Suppressor macrophage treated with lipopolysaccharide for 4 hours (primary cell): ENCODE measurements at regions not wholly inside any gene's neighbourhood (a gene's known extent, or its start where the extent isn't known, plus 50 kb on each side); places are given as distances from the start of the nearest gene placed in this dataset.
"Not testable (repeated sequence)": the region's sequence is repeated elsewhere in the genome, so short reads cannot be mapped to it uniquely, and the experiment has no call there.

Experiments
- DNase-seq: peaks from one replicate; pipeline ENCODE4 v3.0.0-alpha.2; 2020

DNA sequence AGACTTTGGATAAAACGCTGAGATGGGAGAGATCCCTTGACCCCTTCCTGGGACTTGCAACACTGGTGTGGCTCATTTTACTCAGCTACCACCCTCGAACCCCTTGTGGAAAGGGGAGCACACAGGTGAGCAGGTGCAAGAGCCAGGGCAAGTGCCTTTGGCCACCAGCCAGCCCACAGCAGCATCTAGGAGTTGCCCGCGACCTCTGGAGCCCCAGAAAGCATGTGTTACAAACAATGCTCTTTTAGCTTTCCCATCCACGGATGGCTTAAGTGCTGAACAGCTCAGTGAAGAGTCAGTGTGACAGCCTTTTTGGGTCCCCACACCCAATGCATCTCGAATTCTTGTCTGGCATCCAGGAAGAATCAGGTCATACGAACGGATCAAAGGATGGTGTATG is 197.8 kb downstream of the MEMO1 start:
- no peak for DNase-seq

DNA sequence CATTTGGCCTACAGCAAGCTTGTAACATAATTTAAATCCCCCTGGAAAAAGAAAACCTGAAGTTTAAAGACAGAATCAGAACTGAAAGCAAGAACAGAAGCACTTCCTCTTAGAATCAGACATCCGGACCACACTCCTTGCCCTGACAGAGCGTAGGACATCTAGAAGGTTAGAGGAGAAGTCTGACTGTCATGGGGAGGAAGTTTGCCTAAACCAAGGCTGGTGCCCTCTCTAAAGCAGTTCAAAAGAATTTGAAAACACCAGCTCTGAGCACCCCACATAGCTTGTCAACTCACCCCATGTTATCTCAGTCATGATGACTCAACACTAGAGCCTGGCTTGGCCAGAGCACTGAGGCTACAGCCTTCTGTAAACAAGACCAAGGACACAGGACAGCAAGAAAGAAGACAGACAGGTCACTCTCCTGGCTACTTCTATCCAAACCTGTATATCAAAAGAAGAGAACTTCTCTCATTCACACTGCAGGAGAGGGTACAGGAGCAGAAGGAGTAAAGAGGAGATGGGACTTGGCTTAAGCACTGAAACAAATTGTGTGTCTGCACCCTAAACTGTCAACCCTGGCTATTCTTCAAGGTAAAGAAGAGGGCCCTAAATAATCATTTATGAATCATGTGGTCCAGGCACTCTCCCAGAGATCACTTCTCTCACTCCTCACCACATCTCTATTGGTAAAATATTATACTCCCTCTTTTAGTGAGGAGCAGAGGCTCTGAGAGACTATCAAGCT is 198.6 kb downstream of the MEMO1 start:
- DNase-seq, result peak; percentile 70

DNA sequence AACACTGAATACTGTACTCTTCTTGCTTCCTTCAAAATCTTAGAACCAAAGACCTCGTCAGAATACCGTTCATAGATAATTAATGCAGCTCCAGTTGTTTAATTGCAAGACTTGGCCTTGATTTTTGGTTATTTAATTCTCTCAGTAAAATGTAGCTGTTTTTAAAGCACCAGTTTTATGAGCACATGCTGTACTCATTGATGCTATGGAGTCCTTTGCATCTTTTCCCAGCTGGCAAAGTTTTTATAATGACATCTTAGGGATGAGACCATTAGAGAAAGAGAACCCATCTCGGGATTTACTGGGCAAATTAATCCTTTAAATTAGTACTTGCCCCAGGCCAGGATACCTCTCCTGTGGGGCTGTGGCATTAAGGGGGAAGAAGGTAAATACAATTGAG is 199.3 kb downstream of the MEMO1 start:
- no peak for DNase-seq

- no peak for DNase-seq
These were observed 200.4 kb downstream of the MEMO1 start for GRCh38 chr2:31810200-31810917.

DNA sequence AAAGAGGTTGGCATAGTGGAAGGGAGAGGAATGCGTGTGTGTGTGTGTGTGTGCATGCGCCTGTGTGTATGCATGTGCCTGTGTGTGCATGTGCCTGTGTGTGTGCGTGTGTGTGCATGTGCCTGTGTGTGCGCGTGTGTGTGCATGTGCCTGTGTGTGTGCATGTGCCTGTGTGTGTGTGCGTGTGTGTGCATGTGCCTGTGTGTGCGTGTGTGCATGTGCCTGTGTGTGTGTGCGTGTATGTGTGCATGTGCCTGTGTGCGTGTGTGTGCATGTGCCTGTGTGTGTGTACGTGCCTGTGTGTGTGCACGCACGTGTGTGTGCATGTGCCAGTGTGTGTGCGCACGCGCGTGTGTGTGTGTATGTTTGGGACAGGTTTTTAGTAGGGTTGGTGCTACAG is 205.1 kb downstream of the MEMO1 start:
- no peak for DNase-seq

- not testable (repeated sequence) for DNase-seq
These were observed 207.2 kb downstream of the MEMO1 start for GRCh38 chr2:31803481-31804153.

GRCh38 chr2:31802711-31803110 is 208.1 kb downstream of the MEMO1 start:
- no peak for DNase-seq

- DNase-seq, result not testable (repeated sequence)
These were observed 211.5 kb downstream of the MEMO1 start for GRCh38 chr2:31799282-31799681.

DNA sequence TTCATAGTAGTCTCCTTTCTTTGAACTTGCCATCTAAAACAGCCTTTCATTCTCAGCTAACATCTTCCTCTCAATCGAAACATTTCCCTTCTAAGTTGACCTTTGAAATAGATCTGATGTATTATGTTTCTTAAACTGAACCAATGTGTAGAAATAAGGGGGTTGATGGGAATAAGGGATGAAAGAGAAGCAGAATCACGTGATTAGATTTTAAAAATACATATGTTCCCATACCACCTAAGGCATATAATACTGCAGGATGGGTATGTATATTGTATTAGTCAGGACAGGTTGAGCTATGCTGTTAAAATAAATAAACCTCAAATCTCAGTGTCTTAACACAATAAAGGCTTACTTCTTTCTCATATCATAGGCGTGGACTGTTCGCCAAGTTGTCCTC is 207.5 kb upstream of the SRD5A2 start:
- no peak for DNase-seq

- DNase-seq, result no peak
These were observed 205.1 kb upstream of the SRD5A2 start for GRCh38 chr2:31785876-31786275.

GRCh38 chr2:31784868-31785267 is 204.1 kb upstream of the SRD5A2 start:
- no peak for DNase-seq

- not testable (repeated sequence) for DNase-seq
These were observed 202.8 kb upstream of the SRD5A2 start for GRCh38 chr2:31783446-31784091.

DNA sequence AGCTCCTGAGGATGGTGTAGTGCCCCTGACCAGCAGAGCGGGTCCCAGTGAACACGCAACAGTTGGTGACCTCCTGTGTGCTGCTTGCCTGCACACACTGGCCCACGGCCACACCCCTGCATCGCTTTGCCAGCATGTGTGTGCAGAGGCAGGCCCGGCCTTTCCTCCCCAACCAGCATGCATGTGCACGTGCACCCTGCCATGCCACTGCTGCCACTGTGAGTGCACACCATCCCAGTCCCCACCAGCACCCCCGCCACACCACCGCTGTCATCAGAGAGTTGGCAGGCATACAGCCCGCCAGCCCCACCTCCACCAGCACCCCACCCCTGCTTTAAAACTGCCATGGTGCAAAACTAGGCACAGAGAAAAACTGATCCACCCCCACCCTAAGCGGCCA is 197.4 kb upstream of the SRD5A2 start:
- DNase-seq, result no peak

DNA sequence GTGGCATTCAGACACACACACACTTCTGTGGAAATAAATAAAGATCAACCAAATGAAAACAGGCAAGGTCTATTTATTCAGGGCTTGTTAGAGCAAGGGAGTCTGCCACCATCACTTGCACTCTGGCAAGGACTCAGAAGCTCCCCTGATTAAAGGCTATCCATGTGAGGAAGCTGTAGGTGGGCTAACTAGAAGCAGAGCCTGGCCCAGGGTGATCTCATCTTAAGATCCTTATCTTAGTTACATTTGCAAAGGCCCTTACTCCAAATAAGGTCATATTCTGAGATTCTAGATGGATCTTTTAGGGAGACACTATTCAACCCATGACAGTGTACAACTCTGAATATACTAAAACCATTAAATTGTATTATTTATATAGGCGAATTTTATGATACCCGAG is 190.0 kb upstream of the SRD5A2 start:
- no peak for DNase-seq

DNA sequence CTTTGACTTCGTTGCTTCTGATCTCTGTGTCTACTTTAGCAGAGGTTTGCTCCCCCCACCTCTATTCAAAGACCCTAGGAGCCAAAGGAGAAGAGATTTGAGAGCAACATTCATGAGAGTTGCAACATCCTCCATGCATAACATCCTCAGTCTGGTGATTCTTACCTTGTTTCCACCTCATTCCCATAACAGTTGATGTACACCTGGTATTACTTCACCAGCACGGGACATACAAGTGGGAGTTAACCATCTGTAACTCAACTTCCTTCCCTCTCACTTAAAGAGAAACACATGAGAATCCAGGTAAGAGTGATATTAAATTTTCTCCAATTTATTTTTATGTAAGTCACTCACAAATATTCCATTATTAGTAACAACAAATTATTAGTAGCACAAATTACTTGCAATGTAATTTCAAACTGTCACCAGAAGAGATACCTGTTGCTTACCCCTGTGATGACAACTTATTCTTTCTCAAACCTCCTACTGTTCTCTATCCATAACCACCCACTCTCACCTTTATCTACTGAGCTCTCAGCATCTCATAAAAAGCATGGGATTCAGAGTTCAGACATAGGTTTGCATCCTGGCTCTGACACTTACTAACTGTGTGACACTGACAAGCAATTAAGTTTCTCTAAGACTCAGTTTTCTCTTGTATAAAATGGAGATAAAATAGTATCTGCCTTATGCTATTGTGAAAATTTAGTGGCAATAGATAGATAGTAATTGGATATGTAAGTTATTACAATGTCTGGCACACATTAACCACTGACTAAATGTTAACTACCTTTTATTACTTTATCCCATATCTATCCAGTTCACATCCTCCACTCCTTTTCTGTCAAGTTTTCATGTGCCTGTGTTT is 184.6 kb upstream of the SRD5A2 start:
- DNase-seq, result no peak

DNA sequence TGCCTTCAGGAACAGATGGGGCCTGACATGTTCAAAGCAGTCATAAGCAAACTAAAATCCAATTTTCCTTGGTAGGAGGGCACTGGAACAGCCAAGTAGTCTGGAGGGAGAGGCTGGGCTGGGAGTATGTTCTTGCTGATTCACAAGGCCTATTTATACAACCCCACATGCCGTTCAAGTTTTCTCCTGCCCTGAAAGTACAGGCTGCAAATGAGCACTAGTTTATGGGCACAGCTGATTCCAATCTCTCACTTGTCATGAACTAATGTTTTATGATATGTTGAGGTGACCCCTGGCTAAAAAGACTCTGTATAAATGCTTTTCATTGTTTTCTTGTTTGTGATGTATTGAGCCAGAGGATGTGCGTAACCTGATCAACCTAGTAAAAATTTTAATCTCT is 183.4 kb upstream of the SRD5A2 start:
- DNase-seq, result no peak

- DNase-seq, result no peak
These were observed 181.3 kb upstream of the SRD5A2 start for GRCh38 chr2:31762085-31762484.

GRCh38 chr2:31757351-31757750 is 176.6 kb upstream of the SRD5A2 start:
- DNase-seq, result not testable (repeated sequence)

DNA sequence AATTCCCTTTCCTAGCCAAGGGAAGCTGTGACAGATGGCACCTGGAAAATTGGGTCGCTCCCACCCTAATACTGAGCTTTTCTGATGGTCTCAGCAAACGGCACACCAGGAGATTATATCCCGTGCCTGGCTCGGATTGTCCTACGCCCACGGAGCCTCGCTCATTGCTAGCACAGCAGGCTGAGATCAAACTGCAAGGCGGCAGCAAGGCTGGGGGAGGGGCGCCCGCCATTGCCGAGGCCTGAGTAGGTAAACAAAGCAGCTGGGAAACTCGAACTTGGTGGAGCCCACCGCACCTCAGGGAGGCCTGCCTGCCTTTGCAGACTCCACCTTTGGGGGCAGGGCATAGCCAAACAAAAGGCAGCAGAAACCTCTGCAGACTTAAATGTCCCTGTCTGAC is 168.0 kb upstream of the SRD5A2 start:
- not testable (repeated sequence) for DNase-seq

GRCh38 chr2:31748041-31748440 is 167.3 kb upstream of the SRD5A2 start:
- no peak for DNase-seq

GRCh38 chr2:31739161-31739560 is 158.4 kb upstream of the SRD5A2 start:
- no peak for DNase-seq

DNA sequence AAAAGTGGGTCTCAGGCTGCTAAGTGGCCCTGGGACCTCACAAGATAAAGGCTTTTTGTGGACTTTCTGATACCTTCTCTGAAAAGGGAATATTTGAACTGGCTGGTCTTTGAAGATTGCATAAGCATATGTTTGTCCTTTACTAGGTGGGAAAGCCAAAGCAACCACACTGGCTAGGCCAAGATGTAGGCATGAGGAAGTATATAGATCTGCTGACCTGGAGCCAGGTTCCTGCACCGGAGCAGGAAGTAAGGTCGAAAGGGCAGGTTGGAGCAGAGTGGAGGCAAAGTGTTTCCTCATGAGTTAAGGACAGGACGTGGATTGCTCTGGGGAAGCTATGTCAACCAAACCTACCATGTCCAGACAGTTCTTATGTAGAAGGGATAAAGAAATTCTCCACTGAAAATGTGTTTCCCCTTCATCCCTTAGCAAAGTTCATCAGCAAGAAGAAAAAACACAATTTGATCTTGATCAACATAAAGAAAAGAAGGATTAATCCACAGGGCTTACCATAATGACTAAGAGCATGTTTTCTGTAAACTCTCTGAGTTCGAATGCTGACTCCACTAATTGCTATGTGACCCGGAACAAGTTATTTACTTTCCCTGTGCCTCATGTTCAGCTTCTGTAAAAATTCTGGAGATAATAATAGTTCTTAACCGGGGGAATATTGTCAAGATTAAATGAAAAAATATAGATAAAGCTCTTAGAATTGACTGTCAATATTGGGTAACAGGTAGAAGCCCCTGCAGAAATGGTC is 156.1 kb upstream of the SRD5A2 start:
- DNase-seq, result no peak
